NCI-H2107 (cell line): ENCODE measurements at regions not wholly inside any gene's neighbourhood (a gene's known extent, or its start where the extent isn't known, plus 50 kb on each side); places are given as distances from the start of the nearest gene placed in this dataset.

Experiments
- DNase-seq: peaks from one replicate; lab custom pipeline; 2025; lab: John Stamatoyannopoulos, UW

DNA sequence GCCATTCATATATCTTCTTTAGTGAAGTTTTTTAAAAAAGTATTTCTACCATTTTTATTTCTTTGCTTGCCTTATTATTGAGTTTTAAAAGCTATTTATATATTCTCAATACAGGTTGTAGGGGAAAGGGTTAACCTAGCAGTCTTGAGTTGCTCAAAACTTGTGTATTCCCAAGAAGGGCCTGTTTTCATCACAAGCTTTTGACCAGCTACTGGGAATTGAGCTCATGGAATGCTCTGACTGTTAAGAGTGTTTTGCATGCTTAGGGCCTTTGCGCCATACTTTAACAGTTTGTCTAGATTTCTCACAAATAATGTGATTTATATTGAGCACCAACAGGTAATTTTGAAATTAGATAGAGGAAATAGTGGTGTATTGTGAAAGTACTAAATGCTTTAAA lies 72.0 kb upstream of the CALCR start:
- DNase-seq, result no peak

DNA sequence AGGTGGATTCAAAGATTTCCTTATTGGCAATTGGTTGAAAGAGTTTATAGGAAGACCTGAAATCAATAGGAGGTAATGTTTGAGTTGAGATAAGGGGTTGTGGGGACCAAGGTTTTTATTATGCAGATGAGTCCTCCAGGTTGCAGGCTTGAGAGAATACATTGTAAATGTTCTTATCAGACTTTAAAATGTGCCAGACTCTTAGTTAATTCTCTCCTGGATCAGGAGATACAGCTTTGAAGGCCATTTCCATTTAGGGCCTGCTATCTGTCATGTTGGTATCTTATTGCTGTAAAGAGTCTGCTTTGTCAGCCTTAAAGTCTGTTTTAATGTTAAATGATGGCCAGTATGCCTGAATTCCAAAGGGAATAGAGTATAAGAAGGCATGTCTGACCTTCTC lies 61.8 kb upstream of the CALCR start:
- DNase-seq, result no peak

DNA sequence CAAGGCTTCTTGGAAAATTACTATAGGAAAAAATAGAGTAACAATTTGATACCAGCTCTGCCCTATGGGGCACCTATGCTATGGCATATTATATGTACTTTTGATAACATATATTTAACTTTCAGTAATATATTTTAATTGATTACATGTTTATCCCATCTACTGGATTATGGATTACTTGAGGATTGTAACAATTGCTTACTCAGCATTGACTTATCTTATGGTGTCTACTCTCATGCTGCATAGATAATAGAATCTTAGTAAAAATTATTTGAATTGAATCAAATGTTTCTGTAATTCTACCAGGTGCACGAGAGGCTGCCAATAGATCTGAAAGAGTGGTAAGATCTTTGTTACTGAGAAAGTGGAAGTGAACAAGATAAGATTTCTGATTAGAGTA lies 57.8 kb upstream of the CALCR start:
- DNase-seq, result no peak

DNA sequence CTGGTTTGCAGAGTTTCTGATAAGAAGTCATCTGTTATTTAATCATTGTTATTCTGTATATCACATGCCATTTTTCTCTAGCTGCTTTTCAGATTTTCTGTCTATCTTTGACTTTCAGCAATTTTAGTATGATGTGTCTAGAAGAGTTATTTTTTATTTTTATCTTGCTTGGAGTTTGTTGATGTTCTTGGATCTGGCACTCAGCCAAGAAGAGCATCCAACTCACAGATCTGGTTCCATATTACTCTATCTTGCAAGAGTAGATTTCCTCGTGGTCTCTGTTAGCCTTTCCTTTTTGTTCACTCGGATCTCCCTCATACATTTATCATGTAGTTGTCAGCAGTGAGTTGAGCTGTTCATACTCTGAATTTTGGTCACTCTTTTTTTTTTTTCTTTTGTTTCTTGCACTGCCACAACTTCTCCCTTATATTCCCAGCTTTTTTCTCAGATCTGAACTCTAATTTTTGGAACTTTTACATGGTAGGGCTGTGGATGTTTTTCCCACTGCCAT lies 54.8 kb upstream of the CALCR start:
- DNase-seq, result no peak

DNA sequence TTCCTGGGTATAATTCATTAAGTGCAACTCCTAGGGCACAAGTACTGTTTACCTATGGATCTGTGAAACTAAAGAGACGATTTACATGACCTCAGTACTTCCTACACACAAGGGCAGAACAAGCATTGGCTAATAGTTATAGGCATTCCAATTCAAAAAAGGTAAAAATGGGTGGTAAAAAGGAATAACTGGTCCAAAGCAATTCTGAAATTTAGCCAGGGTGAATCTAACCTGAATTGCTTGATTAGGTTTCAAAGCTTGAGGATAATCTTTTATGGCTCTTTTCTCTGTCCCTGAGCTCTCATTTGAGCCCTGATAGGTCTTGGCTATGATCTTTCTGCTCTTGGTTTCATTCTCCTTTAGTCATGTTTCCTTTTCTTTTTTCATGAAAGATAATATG lies 52.3 kb upstream of the CALCR start:
- no peak for DNase-seq
